ENCODE measurements at regions not wholly inside any gene's neighbourhood (a gene's known extent, or its start where the extent isn't known, plus 50 kb on each side); places are given as distances from the start of the nearest gene placed in this dataset.

DNA sequence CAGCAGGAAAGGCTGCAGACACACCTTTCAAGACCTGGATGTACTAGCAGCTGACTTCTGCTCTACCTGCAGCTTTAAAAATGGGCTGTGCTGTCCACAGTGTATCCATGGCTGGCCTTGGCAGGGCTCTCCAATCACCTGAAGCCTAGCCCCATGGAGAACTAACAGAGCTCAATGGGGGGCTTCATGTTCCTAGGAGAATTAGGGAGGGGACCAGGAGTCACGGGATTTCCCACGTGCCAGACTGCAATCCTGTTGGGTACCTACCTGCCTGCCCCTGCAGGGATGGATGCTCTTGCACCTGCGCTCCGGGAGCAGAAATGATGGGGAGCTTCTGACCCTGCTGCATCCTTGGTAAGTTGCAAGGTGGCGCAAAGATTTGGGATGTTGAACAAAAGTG, 462.1 kb downstream of the ICE1 start:
- TF ChIP-seq, protein P1, sequence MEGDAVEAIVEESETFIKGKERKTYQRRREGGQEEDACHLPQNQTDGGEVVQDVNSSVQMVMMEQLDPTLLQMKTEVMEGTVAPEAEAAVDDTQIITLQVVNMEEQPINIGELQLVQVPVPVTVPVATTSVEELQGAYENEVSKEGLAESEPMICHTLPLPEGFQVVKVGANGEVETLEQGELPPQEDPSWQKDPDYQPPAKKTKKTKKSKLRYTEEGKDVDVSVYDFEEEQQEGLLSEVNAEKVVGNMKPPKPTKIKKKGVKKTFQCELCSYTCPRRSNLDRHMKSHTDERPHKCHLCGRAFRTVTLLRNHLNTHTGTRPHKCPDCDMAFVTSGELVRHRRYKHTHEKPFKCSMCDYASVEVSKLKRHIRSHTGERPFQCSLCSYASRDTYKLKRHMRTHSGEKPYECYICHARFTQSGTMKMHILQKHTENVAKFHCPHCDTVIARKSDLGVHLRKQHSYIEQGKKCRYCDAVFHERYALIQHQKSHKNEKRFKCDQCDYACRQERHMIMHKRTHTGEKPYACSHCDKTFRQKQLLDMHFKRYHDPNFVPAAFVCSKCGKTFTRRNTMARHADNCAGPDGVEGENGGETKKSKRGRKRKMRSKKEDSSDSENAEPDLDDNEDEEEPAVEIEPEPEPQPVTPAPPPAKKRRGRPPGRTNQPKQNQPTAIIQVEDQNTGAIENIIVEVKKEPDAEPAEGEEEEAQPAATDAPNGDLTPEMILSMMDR (conservative IDR thresholded peaks at IDR 0.05; ENCODE audit: low read depth, low read length), result no peak
- TF ChIP-seq EZH2phosphoT487 (IDR thresholded peaks at IDR 0.05; ENCODE audit: borderline replicate concordance, low read length), result no peak
- TF ChIP-seq EZH2 (IDR thresholded peaks at IDR 0.05; ENCODE audit: low read length, unreplicated experiment), result no peak

Measured in PC-3 (cell line).